ENCODE measurements at regions not wholly inside any gene's neighbourhood (a gene's known extent, or its start where the extent isn't known, plus 50 kb on each side); places are given as distances from the start of the nearest gene placed in this dataset.

- 79 to 84% methylated on average over 5 of the region's 5 CpGs for WGBS, 2 donors
- DNase-seq (no peak), ATAC-seq (no peak)
- no peak for TF ChIP-seq CTCF (IDR thresholded peaks at IDR 0.05)
- Histone ChIP-seq H3K4me3 (no peak overlapping the region), H3K27me3 (no peaks in the 10 kb centered on the region), H3K4me1 (no peaks in the 10 kb centered on the region), H3K36me3 (no peaks in the 10 kb centered on the region), H3K9me3 (no peaks in the 10 kb centered on the region), H3K27ac (no peak overlapping the region)
- intact Hi-C loops (cut with DNase I) = no loop called here
These were observed 96.5 kb downstream of the RBM43 start for GRCh38 chr2:151165105-151165684.

- ATAC-seq (no peak), DNase-seq (no peak)
- Histone ChIP-seq H3K9me3 (no peaks in the 10 kb centered on the region), H3K4me3 (no peak overlapping the region), H3K27ac (no peak overlapping the region), H3K36me3 (no peaks in the 10 kb centered on the region), H3K27me3 (no peaks in the 10 kb centered on the region), H3K4me1 (no peaks in the 10 kb centered on the region)
- peak in 5 of 9 donors; percentile 11 to 39 (median 22) for TF ChIP-seq CTCF (IDR thresholded peaks at IDR 0.05)
- 62 to 64% methylated on average over 4 of the region's 4 CpGs for WGBS, 2 donors
- intact Hi-C loops (cut with DNase I) = no loop called here
These were observed 99.7 kb downstream of the RBM43 start for GRCh38 chr2:151161821-151162551.

GRCh38 chr2:151159109-151159662 is 102.5 kb downstream of the RBM43 start:
- Histone ChIP-seq H3K27me3 (no peaks in the 10 kb centered on the region), H3K36me3 (no peaks in the 10 kb centered on the region), H3K9me3 (no peaks in the 10 kb centered on the region), H3K4me1 (no peaks in the 10 kb centered on the region), H3K27ac (no peak overlapping the region), H3K4me3 (no peak overlapping the region)
- WGBS, 2 donors = 57 to 63% methylated on average over 2 of the region's 2 CpGs
- no peak for TF ChIP-seq CTCF (IDR thresholded peaks at IDR 0.05)
- intact Hi-C loops (cut with DNase I) = no loop called here
- DNase-seq = no peak
- no peak for ATAC-seq

GRCh38 chr2:151157000-151157735 is 104.5 kb downstream of the RBM43 start:
- no peak for TF ChIP-seq CTCF (IDR thresholded peaks at IDR 0.05)
- ATAC-seq = no peak
- intact Hi-C loops (cut with DNase I) = no loop called here
- no peak overlapping the region for H3K4me3 ChIP-seq
- H3K27me3 ChIP-seq = no peaks in the 10 kb centered on the region
- H3K36me3 ChIP-seq = no peaks in the 10 kb centered on the region
- no peaks in the 10 kb centered on the region for H3K4me1 ChIP-seq
- no peaks in the 10 kb centered on the region for H3K9me3 ChIP-seq
- no peak overlapping the region for H3K27ac ChIP-seq
- DNase-seq = no peak
- WGBS, 2 donors = 71 to 73% methylated on average over 5 of the region's 5 CpGs

Data from heart right ventricle (tissue), 16 donors.